DMS53 treated with DMSO at 0.1 percent for 48 hours (cell line): ENCODE measurements at regions not wholly inside any gene's neighbourhood (a gene's known extent, or its start where the extent isn't known, plus 50 kb on each side); places are given as distances from the start of the nearest gene placed in this dataset.

ENCODE experiments used
- DNase-seq: peaks from one replicate; lab custom pipeline; 2025; ENCODE audit not compliant: unreplicated experiment; lab: John Stamatoyannopoulos, UW

DNA sequence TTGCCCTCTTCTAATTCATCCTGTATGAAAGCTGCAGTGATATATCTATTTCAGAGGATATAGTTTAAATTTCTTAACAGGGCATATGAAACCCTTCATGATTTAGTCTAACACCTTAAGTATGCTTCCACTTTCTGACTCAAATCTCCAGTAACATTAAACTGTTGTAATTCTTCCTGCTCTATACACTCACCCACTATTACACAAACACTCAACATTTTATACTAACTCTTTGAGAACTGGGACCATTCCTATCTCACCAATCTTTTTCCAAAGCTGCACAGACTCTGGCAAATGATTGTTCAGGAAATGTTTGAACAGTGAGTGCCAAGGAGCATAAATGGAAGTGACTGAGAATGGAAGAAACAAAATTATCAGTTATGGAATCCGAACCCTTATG is 560.4 kb upstream of the DPPA4 start:
- no peak for DNase-seq

DNA sequence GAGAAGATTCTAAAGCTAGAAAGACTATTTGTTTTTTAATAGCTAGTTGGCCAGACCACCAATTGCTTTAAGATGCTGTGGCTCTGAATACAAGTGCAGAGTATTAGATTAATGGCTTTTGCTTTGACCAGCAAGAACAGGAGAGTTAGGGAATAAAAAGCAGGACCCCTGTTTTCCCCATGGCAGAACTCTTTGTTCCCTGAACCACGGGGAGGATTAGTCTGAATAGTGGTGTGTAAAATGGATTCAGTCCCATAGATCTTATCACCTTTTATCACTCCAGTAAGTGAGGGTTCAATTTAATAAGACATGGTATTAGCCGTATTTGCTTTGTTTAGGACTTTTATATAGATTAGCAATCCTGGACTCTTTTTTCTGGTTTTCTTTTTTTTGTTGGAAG is 562.6 kb upstream of the DPPA4 start:
- DNase-seq = no peak

DNA sequence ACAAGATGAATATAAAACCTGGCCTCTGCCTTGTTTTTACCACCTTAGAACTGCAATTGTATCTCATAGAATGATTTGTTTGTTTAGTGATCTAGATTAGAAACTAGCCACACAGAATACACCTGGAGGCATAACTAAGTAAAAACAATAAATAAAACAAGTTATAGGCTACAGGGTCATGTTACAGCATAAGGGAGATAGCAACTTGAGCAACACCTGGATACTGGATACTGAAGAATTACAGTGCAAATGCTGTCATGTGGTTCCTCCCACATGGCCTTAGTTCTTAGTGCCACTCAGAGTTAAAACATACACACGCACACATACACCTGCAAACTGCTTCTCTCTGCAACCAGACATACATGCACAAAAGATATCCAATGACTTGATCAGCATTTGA is 563.4 kb upstream of the DPPA4 start:
- peak; percentile 35 for DNase-seq

DNA sequence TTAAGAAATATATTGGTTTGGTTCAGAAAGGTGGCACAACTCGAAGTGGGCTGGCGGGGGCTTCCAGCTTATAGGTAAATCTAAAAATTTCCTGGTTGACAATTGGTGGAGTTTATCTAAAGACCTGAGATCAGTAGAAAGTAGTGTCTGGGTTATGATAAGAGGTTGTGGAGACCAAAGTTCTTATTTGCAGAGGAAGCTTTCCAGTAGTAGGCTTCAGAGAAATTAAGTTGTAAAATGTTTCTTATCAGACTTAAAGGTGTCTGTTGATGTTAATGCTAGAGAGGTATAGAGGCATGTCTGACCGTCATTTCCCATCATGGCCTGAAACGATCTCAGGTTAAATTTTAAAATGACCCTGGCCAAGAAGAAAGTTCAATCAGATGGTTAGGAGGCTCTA is 565.2 kb upstream of the DPPA4 start:
- DNase-seq = no peak

DNA sequence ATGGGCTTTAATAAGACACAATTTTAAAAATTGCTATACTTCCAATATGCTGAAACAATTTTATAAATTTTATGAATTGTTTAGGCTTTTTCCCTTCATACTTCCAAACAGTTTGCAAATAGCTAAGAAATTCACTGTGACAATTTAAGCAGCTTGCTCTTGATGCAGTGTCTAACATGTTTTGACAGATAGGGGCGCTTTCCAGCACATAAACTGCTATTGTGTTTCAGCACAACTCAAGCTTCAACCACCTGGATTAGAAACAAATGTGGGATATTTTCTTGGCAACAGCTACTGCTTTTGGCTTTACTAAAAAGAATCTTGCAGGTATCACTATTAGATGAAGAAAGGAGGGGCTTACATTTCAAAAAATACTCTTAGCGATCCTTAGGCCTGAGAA is 565.8 kb upstream of the DPPA4 start:
- no peak for DNase-seq

DNA sequence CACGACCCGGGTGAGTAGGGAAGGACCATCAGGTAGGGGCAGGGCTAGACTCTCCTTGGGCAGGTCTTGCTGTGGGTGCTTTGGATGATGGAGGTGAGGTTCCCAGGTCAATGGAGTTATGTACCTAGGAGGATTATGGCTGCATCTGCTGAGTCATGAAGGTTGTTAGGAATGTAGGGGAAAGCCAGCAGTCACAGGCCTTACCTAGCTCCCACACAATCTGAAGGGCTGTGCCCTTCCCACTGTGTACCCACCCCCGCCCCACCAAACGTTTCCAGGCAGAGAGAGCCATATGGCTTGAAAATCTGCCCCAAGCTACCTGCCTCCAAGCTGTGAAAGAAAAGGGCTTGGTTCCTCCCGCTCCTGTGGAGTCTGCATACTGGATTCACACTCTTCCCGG is 573.4 kb upstream of the DPPA4 start:
- no peak for DNase-seq

DNA sequence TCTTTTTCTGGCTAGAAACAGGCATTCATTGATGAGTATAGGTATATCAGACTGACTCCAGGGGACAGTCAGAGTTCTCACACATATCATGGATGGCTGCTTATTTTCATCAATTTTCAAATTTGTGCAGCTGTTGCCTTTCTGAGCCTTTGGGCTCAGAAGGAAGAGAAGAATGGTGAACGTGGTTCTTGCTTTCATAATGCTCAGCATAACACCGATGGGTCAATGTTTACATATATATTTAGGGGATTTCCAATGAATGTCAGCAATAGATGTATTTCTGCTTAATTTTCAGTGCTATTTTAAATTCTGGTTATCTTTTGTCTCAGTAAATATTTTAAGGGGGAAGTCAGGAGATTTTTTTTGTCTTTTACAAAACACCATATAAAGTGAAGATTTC is 581.4 kb upstream of the DPPA4 start:
- no peak for DNase-seq

DNA sequence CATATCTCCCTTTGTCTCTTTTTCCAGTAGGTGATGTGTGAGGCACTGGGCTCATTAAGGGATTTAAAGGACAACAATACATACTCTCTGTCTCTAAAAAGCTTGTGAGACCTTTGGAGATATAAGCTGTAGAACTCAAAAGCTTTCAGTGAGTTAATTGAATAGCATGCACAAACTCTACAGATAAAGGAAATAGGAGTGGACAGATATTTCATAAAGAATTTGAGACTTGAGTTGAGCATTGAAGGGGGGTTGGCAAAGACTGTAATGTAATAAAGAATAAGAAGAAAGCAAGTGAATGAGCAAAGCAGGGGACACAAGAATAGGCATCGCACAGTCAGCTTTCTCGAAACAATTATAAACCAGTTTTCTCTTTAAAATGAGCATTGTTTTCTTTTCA is 583.4 kb upstream of the DPPA4 start:
- no peak for DNase-seq

DNA sequence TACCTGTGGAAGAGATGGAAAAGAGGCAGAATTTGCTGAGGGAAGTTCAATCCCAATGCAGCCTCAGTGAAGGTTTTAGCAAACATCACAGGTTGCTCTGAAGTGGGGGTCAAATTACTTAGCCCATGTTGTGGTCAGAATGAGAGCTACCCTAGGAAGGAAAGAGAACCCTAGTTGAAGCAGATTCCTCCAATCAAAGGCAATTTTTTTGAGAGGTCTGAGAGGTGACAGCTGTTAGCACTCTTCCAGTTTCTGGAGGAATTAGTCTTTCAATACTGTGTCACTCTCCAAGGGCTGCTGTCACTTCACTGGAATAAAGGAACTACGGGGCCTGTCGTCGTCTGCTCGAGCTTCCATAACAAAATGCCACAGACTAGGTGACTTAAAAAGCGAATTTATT is 584.2 kb upstream of the DPPA4 start:
- no peak for DNase-seq

DNA sequence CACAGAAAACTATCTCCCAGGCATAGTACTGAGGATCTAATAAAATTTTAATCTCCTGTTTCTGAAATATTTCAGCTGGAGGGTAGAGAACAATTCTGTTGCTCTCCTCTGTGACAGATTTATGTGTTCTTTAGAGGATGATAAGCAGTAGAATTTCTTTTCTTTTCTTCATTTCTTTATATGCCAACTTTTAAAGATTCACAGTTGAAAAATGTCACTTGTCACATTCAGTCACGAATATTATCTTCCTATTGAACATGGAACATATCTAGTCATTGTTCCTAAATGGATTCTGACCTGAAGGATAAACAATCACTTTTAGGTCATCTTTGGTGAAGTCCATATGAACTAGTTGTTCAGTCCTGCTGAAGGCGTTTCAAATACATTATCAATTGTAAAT is 585.5 kb upstream of the DPPA4 start:
- DNase-seq = no peak

DNA sequence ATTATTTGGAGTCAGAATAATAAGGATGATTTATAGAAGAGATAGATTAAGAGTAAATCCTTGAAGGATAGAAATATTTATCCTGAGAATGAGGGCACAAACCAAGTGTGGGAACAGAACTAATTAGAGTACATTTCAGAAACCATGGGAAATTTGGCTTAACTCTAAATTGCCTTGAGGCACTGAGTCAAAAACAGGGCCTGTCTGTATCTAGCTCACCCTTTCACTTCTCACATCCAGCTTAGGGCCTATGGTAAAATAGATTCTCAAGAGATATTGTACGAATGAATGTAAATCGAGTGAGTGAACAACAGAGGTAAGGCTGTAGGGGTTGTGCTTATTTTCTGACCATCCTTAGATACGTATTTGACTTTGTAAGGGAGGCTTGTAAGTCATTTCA is 586.1 kb upstream of the DPPA4 start:
- no peak for DNase-seq

DNA sequence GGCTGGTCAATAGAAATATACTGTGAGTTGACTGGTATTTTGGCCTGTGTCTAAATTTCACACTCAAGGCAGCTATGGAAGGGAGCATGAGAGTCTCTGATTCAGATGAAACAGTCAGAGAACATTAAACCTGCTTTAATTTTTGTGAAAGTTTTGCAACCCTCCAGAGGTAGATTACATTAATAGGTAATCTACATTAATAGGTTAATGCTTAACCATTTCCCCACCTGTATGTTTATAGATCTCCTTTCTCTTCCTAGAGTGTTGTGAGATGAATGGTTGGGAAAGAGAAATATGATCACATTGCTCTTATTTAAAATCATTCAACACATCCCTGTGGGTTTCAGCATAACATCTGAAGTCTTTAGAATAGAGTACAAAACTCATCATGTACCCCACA is 586.9 kb upstream of the DPPA4 start:
- DNase-seq = no peak

DNA sequence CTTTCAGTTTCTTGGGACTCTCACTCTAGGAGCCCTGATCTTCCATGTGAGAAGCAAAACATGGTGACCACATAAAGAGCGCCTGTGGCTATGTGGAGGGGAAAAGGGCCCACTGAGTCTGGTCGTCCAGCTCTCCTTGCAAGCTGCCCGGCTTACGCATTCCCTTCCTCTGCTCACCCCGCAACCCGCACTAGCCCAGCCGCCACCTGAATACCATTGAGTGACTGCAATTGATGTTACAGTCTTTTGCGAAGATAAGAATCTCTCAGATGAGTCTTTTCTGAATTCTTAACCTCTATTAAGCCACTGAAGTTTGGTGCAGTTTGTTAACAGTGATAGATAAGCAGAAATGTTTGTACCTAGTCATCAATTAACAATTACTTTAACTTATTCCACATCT is 589.0 kb upstream of the DPPA4 start:
- no peak for DNase-seq

DNA sequence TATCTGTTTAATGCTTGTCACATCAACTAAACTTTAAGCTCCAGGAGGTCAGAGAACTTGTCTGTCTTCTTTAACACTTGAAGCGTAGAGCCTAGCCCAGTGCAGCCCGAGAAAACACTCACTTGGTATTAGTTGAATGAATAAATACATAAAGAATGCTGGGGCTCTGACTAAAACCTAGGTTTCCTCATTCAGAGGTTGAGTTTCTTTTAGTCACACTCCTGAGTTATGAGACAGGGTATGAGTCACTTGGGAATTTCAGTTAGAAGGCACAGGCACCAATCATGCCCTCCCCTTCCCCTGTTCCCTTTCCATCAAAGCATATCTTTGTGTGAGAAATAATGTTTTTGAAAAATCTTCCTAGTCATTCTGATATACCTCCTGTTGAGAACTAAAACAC is 589.8 kb upstream of the DPPA4 start:
- DNase-seq = no peak

DNA sequence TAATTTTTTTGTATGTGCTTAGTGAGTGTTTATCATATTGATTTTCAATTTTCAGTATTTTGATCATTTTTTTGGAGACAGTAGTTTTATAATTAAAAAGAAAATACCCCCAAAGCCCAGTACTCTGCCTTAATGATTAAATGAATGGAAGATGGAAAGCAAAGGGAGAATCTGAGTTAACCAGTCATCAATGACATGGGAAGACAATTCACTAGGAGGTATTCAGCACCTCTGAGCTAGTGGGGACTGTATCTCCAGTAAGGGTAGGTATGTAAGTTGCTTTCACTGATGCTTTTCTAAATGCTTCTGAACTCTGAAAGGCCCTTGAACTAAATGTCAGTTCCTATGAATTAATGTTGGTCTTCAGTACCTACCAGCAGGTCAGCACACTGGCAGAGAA is 590.4 kb upstream of the DPPA4 start:
- DNase-seq = no peak

DNA sequence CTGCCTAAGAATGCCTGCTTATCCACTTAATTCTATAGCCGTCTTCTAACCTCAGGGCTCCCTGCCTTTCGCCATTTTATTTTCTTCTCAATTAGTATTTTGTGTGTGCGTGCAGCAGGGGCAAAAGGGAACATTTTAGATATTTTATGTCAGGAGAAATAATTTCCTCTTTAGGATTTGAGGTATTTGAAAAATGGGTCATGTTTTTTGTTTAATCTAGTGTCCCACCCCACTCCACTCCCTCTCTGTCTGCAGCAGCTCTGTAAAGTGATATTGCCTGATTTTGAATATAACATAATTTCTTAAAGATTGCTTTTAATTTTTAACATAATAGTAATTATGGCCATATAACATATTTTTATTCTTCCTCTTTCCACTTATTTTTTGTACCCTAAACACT is 593.2 kb upstream of the DPPA4 start:
- DNase-seq = no peak

DNA sequence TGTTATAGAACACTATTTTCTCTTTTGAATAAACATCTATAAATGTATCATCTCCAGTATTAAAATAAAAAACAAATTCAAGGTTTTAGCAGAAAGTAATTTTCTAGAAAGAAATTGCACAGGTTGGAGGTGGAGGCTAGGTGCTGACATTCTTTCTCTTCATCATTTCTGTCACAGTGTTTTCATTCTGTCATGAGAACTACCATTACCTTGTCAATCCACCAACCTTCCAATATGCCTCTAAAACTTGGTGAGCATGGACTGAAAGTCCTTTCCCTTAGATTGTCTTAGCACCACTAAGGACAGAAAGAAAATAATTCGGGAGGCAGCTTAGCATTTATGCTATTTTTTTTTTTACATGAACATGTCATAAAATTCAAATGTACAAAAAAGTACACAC is 596.2 kb upstream of the DPPA4 start:
- DNase-seq = no peak

DNA sequence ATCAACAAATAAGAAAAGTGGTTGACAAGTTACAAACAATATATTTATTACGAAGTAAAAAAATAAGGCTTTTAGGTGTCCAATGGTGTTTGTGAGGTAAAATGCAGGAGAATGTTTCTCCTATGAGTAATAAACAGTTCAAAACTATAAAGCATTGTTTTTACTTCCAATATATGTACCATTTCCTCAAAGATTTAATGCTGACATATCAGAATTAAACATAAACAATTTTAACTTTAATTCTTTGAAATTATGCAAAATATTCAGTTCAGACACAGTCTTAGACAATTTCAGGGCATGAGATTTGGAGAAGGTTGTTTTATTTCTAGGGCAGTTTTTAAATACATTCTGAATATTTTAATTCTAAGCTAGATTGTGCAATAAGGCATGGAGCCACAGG is 602.5 kb upstream of the DPPA4 start:
- no peak for DNase-seq

DNA sequence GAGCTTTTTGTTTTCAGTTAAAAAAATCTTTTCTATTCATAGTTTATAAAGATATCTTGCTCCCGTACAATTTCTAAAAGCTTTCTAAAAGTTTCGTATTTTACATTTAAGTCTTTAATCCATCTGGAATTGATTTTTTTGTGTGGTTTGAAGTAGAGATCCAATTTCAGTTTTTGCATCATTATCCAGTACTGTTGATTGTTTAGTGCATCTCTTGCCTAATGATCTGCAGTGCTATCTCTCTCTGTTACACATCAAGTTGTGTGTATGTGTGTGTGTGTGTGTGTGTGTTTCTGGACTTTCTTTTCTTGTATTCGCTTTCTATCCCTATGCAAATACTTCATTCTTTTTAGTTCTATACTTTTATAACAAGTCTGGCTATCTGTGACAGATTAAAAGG is 605.8 kb upstream of the DPPA4 start:
- DNase-seq = no peak

DNA sequence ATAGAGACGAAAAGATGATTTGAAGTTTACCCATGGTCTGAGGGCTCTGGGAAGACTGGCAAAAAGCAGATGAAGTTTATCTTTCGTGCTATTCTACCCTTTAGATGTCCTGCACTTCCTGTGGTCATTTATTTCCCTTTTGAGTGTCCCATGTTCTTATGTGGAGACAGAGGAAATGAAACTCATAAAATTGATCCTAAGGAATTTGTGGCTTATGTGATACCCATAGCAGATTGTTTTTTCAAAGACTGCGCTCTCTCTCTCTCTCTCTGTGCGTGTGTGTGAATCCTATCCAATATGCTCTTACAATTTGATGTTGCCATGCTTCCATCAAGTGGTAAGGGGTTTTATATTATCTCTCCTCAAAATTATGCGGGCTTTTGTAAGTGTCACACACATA is 607.5 kb upstream of the DPPA4 start:
- DNase-seq = no peak

DNA sequence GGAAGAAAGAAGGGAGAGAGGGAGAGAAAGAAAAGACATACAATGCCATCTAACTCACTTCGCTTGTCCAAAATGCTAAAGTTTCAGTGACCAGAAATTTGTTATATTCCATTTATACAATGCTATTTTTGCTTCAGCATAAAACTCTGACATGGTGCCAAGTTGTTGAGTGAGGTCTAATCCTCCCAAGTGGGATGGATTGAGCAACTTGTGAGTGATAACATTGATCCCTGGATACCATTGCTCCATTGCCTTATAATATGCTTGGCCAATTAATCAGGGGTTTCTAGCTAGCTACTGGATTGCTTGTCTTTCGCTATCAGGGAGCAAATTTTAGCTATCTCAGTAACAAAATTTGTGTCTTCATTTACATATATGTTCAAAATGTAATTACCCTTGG is 615.6 kb upstream of the DPPA4 start:
- DNase-seq = no peak

DNA sequence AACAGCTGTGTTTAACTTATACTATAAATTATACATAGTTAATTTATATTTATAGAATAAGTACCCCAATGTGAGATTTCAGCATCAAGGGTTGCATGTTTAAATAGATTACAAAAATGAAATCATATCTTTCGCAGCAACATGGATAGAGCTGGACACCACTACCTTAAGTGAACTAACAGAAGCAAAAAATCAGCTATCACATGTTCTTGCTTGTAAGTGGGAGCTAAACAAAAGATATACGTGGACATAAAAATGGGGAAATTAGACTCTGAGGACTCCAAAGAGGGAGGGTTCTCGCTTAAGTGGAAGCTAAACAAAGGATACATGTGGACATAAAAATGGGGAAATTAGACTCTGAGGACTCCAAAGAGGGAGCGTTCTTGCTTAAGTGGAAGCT is 626.5 kb upstream of the DPPA4 start:
- peak; percentile 27 for DNase-seq

DNA sequence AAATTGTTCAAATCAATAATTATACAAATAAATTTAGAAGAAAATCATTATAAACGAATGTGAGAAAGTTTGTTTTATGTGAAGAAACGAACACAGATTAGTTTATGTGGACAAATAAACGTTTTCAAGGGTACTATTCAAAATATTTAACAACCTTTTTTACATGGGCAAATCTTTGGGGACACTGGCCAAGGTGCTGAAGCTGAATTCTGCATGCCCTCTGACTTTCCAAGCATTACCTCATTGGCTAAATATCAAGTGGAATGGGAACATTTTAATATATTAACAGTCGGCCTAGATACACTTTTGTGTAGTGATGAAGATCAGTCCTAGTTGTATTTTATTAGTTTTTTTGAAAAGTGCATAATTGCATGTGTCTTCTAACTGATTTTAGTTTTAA is 636.4 kb upstream of the DPPA4 start:
- no peak for DNase-seq

DNA sequence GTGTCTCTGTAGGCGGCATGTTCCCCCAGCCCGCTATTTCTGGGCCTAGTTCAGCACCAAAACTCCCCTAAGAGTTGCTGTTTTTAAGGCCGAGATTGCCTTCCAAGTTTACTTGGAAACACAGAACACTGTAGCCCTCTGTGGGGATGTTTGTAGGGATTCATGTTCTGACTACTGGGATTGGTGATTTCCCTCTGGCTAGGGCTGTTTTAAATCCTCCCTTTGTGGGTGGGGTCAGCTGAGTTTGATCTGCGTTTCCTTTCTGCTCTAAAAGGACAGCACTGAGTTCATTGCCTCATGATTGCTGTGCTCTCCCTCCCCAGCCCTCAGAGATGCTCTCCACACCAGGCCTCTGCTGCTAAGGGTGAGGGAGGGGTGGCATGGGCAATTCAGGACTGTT is 640.6 kb upstream of the DPPA4 start:
- no peak for DNase-seq
